IPS DF 4.7 (cell line): ENCODE measurements at regions not wholly inside any gene's neighbourhood (a gene's known extent, or its start where the extent isn't known, plus 50 kb on each side); places are given as distances from the start of the nearest gene placed in this dataset.

ENCODE experiments used
- DNase-seq: peaks from one replicate; pipeline ENCODE4 v3.0.0-alpha.2; 2013; ENCODE audit warnings: low spot score; ENCODE audit errors: extremely low read depth

- DNase-seq = no peak
These were observed 484.3 kb downstream of the DHX35 start for GRCh38 chr20:39446397-39446796.

- no peak for DNase-seq
These were observed 483.0 kb downstream of the DHX35 start for GRCh38 chr20:39445095-39445494.

GRCh38 chr20:39433466-39433865 lies 471.3 kb downstream of the DHX35 start:
- DNase-seq = no peak

- DNase-seq = no peak
These were observed 469.1 kb downstream of the DHX35 start for GRCh38 chr20:39431091-39431880.

- DNase-seq = peak; percentile 2
These were observed 467.6 kb downstream of the DHX35 start for GRCh38 chr20:39429726-39430125.

DNA sequence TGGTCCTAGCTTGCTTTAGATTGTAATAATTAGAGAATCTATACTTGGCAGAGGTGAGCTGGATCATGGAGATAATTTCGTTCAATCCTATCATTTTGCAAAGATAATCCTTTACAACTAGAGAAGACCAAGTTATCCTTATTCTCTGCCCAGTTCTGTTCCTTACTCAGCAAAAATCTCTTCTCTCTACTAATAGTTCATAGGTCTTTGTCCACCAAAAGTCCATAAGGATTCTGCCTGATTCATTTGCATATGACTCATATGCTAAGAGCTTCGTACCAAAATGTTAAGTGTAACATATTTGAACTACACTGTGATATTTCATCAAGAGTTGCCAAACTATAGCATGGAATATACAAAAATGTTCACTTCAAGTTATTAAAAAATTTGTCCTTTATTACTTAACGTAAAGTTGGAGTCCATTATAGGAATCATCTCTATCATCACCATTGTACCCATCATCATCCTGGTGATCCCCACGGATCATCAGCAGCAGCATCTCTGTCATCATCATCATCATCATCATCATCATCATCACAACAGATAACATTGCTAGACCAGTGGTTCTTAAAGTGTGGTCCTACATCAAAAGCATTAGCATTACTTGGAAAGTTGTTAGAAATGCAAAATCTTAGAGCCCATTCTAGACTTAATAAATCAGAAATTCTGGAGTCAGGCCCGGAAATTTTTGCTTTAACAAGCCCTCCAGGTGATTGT lies 463.0 kb downstream of the DHX35 start:
- no peak for DNase-seq

DNA sequence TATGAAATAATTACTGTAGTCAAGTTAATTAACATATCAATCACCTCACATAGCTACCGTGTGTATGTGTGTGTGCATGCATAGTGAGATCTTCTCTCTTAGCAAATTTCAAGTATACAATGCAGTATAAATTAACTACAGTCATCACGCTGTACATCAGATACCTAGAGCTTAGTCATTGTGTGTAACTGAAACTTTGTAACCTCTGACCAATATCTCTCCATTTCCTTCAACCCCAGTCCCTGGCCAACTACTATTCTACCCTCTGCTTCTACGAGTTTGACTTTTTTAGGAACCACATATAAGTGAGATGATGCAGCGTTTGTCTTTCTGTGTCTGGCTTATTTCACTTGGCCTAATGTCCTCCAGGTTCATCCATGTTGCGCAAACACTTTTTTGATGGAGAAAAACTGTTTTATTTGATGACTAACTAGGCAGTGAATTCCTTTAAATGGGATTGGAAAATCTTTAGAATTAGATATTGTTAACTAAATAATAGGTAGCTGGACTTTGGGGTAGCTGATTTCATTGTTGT lies 459.5 kb downstream of the DHX35 start:
- no peak for DNase-seq

GRCh38 chr20:39412091-39412490 lies 449.9 kb downstream of the DHX35 start:
- no peak for DNase-seq

DNA sequence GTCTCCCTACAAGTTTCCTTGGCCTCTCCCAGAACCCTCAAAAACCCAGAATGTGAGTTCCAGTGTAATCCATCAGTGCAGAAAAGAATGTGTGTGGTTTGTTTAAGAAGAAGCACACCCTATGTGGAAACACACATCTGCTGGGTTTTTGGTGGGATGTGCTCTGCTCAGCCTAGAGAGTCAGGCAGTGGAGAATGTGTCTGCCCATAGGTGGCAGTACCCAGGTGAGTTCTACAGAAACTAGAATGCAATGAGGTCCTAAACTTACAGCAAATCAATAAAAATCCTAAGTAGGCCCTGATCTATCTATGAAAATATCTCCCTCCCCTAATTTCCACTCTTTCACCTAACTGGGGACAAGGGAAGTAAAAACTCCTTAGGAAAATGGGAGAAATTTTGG lies 437.3 kb downstream of the DHX35 start:
- no peak for DNase-seq

DNA sequence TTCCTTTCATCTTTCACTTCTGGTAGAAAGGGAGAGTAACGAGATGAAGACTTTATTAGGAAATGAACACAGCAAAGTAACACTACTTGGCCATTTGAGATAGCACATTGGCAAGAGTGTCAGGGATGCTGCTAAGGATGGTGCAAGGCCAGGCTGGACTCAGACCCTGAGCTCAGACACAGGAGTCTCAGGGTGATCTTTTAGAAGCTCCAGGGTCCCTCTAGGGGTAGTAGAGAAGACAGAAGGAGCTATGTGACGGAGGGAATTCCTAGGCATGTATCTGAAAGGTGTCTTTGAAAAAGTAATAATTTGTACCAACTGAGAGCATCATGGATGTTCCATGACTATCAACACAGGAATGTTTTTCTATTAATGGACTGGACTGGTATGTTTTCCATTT lies 436.5 kb downstream of the DHX35 start:
- DNase-seq = no peak

DNA sequence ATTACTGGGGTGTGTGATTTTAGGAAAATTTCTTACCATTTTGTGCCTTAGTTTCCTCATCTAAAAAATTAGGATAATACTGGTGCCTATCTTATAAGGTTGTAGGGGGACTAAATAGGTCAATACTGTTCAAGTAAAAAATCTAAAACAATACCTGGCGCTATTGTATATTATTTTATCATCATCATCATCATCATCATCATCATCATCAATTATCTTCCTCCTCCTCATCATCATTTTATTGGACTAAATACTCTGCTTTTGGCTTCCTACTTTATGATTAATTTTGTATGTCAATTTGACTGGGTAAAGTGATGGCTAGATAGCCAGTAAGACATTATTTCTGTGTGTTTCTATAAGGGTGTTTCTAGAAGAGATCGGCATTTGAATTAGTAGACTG lies 435.5 kb downstream of the DHX35 start:
- DNase-seq = no peak

DNA sequence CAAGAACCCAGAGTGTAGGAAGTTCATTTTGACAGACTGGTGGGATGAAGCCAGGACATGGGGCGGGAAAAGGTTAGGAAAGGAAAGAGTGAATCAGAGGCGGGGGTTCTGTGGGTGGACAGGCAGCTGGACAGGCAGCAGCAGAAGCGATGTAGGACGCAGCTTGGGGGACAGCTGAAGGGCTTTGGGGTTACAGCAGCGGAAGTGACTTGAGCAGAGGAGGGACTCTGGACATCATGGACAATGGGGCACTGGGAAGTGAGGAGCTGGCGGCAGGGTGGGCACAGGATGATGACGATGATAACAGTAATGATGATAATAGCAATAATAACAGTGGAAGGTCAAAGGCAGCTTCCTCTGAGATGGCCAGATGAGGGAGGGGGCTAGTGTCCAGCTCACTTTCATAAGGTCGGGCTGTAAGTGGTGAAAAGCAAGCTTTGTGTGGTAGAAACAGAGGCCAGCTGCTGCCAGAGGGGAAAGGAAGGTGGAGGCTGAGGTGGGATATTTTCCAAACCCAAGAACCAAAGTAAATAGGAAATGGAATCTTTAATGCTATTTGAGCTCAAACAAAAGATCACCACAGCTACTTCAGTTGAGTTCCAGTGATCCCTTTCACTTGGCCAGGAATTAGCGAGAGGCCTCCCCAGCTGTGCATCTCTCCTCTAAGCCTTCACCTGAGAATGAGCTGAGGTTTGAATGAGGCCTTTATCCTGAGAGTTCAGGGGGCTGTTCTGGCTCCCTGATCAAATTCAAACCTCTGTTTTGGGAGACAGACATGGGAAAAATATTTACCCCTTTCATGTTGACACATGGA lies 433.5 kb downstream of the DHX35 start:
- DNase-seq = no peak

GRCh38 chr20:39394461-39394860 lies 432.3 kb downstream of the DHX35 start:
- no peak for DNase-seq

GRCh38 chr20:39390186-39390585 lies 428.0 kb downstream of the DHX35 start:
- no peak for DNase-seq

- no peak for DNase-seq
These were observed 419.5 kb downstream of the DHX35 start for GRCh38 chr20:39381595-39381994.

GRCh38 chr20:39378776-39379175 lies 416.6 kb downstream of the DHX35 start:
- DNase-seq = no peak

DNA sequence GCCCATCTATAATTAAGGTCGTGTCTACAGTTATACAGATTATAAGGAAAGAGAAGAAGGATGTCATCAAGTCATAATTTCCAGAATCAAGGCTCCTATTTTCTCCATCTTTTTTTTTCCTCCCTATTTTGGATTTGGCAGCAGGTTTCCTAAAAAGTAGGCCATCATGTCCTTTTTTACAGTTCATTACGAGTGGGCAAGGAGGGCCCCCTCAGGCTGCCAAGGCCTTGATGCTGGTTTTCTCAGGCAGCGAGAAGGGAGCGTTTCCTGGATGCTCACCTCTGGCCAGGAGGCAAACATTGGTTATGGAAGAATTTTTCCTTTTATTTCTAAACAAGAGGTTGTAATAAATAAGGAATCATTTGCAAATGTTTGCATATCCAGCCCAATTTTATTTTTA lies 414.6 kb downstream of the DHX35 start:
- DNase-seq = no peak

- no peak for DNase-seq
These were observed 402.2 kb downstream of the DHX35 start for GRCh38 chr20:39364320-39364719.

- DNase-seq = no peak
These were observed 398.0 kb downstream of the DHX35 start for GRCh38 chr20:39359981-39360620.

DNA sequence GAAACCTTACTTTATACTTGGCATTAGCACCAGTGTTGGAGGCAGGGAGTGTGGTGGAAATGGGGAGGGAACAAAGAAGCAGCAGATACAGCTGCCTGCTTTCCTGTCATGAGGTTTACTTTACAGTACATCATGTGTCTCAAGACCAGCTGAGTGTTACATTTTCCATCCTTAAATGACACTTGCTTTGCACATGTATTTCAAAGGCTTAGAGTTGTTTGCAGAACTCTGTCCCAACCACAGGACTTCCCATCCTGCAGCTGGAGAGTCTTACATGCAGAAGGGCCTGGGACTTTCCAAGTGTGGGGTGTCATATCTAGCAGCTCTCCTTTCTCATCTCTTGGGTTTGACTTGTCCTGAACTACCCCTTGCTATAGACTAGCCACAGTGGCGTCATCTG lies 395.9 kb downstream of the DHX35 start:
- DNase-seq = no peak

GRCh38 chr20:39356908-39357307 lies 394.8 kb downstream of the DHX35 start:
- no peak for DNase-seq
